ENCODE measurements at regions not wholly inside any gene's neighbourhood (a gene's known extent, or its start where the extent isn't known, plus 50 kb on each side); places are given as distances from the start of the nearest gene placed in this dataset.

DNA sequence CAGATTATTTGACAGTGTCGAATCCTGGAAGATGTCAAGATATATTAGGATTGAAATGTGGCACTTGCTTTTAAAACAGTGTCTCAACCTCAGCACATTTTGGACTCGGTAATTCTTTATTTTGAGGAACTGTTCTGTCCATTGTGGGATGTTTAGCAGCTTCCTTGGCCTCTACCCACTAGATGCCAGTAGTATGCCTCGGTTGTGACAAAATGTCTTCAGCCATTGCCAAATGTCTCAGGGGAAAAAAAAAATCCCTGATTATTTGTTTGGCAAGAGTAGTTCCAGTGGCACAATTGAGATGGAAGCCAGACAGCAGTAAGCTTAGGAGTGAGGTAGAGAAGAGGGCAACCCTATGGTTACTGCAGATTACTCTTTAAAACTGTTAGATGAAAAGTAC lies 694.5 kb upstream of the RIOK2 start:
- H3K27ac ChIP-seq (ENCODE audit: low read length in 2 of 2): no peak overlapping the region
- H3K4me2 ChIP-seq (replicated peaks; ENCODE audit: low read depth, low read length, poor library complexity, severe bottlenecking): no peak overlapping the region
- no peak overlapping the region for H3K4me3 ChIP-seq (ENCODE audit: control extremely low read depth in 1 of 5, extremely low read depth in 1 of 5, insufficient read depth in 1 of 5, low read depth in 2 of 5, low read length in 4 of 5)
- no peak overlapping the region for H2AFZ ChIP-seq (ENCODE audit: insufficient read depth, low read depth, low read length, poor library complexity, severe bottlenecking)
- H3K9ac ChIP-seq (ENCODE audit: low read length): no peak overlapping the region
- no peak overlapping the region for H3K4me3 Mint-ChIP-seq
- CTCF ChIA-PET: no interaction called here
- H3K27ac Mint-ChIP-seq: no peak overlapping the region
- H3K9me3 ChIP-seq (ENCODE audit: control extremely low read depth in 1 of 3, control insufficient read depth in 2 of 3, insufficient read depth in 1 of 3, low read length in 2 of 3): no peaks in the 10 kb centered on the region
- H3K79me2 ChIP-seq (ENCODE audit: control insufficient read depth, insufficient read depth, low read length): no peaks in the 10 kb centered on the region
- 87% methylated on average over 3 of the region's 3 CpGs for WGBS (ENCODE audit: insufficient coverage)
- DNase-seq: no peak
- no peak for ATAC-seq (ENCODE audit: low read depth)
- no peaks in the 10 kb centered on the region for H3K4me1 ChIP-seq (ENCODE audit: control insufficient read depth in 2 of 2, insufficient read depth in 2 of 2, low read length in 2 of 2)
- no peaks in the 10 kb centered on the region for H3K27me3 Mint-ChIP-seq
- no peaks in the 10 kb centered on the region for H3K27me3 ChIP-seq (replicated peaks in 1 of 4; ENCODE audit: control extremely low read depth in 1 of 4, control insufficient read depth in 3 of 4, insufficient read depth in 4 of 4, low read length in 3 of 4)
- intact Hi-C loops (cut with micrococcal nuclease): no loop called here
- POLR2A ChIA-PET: no interaction called here
- H3K4me1 Mint-ChIP-seq: no peaks in the 10 kb centered on the region
- no peaks in the 10 kb centered on the region for H4K20me1 ChIP-seq (ENCODE audit: control insufficient read depth, insufficient read depth, low read length, poor library complexity, severe bottlenecking)
- H3K9me3 Mint-ChIP-seq (ENCODE audit: insufficient read depth): no peaks in the 10 kb centered on the region
- no peaks in the 10 kb centered on the region for H3K36me3 ChIP-seq (replicated peaks in 1 of 2; ENCODE audit: control extremely low read depth in 1 of 2, control insufficient read depth in 1 of 2, extremely low read depth in 1 of 2, insufficient read depth in 2 of 2, low read length in 1 of 2)
- no peak for TF ChIP-seq EZH2 (IDR thresholded peaks at IDR 0.05; ENCODE audit: borderline replicate concordance, insufficient read depth, low read depth, low read length, poor library complexity, severe bottlenecking)
- TF ChIP-seq, protein P1, sequence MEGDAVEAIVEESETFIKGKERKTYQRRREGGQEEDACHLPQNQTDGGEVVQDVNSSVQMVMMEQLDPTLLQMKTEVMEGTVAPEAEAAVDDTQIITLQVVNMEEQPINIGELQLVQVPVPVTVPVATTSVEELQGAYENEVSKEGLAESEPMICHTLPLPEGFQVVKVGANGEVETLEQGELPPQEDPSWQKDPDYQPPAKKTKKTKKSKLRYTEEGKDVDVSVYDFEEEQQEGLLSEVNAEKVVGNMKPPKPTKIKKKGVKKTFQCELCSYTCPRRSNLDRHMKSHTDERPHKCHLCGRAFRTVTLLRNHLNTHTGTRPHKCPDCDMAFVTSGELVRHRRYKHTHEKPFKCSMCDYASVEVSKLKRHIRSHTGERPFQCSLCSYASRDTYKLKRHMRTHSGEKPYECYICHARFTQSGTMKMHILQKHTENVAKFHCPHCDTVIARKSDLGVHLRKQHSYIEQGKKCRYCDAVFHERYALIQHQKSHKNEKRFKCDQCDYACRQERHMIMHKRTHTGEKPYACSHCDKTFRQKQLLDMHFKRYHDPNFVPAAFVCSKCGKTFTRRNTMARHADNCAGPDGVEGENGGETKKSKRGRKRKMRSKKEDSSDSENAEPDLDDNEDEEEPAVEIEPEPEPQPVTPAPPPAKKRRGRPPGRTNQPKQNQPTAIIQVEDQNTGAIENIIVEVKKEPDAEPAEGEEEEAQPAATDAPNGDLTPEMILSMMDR (IDR thresholded peaks at IDR 0.05): no peak

DNA sequence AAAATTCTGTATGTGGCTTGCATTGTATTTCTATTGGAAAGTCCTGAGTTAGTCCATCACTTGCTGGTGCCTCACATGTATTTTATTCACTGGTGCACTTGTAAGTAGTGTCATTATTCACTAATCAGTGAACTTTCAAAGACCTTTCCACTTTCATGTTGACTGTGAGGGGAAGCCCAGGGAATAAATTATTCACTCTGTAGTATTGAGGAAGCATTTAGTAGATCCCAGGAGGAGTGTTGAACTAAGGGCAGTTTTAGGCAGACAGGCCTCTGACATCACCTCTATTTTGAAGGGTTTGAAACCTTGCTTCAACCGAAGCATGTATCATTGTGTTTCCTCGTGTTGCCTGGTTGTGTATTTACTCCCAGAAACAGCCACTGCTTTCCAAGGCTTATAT lies 705.4 kb upstream of the RIOK2 start:
- no peak for TF ChIP-seq EZH2 (IDR thresholded peaks at IDR 0.05; ENCODE audit: borderline replicate concordance, insufficient read depth, low read depth, low read length, poor library complexity, severe bottlenecking)
- TF ChIP-seq, protein P1 (IDR thresholded peaks at IDR 0.05): no peak
- Histone ChIP-seq H3K4me2 (replicated peaks; ENCODE audit: low read depth, low read length, poor library complexity, severe bottlenecking) (no peak overlapping the region), H3K27me3 (replicated peaks in 1 of 4; ENCODE audit: control extremely low read depth in 1 of 4, control insufficient read depth in 3 of 4, insufficient read depth in 4 of 4, low read length in 3 of 4) (no peaks in the 10 kb centered on the region), H3K4me3 (ENCODE audit: control extremely low read depth in 1 of 5, extremely low read depth in 1 of 5, insufficient read depth in 1 of 5, low read depth in 2 of 5, low read length in 4 of 5) (no peak overlapping the region), H2AFZ (ENCODE audit: insufficient read depth, low read depth, low read length, poor library complexity, severe bottlenecking) (no peak overlapping the region), H3K9ac (ENCODE audit: low read length) (no peak overlapping the region), H3K4me1 (ENCODE audit: control insufficient read depth in 2 of 2, insufficient read depth in 2 of 2, low read length in 2 of 2) (no peaks in the 10 kb centered on the region), H3K27ac (ENCODE audit: low read length in 2 of 2) (no peak overlapping the region), H3K79me2 (ENCODE audit: control insufficient read depth, insufficient read depth, low read length) (no peaks in the 10 kb centered on the region), H3K36me3 (replicated peaks in 1 of 2; ENCODE audit: control extremely low read depth in 1 of 2, control insufficient read depth in 1 of 2, extremely low read depth in 1 of 2, insufficient read depth in 2 of 2, low read length in 1 of 2) (no peaks in the 10 kb centered on the region), H4K20me1 (ENCODE audit: control insufficient read depth, insufficient read depth, low read length, poor library complexity, severe bottlenecking) (no peaks in the 10 kb centered on the region), H3K9me3 (ENCODE audit: control extremely low read depth in 1 of 3, control insufficient read depth in 2 of 3, insufficient read depth in 1 of 3, low read length in 2 of 3) (peaks cover 0 to 4% (median 0%) of the 10 kb centered on the region in 3 donors)
- ATAC-seq (ENCODE audit: low read depth) (no peak), DNase-seq (no peak)
- intact Hi-C loops (cut with micrococcal nuclease): no loop called here
- no peaks in the 10 kb centered on the region for H3K4me1 Mint-ChIP-seq
- no peaks in the 10 kb centered on the region for H3K27me3 Mint-ChIP-seq
- no peak overlapping the region for H3K4me3 Mint-ChIP-seq
- POLR2A ChIA-PET: no interaction called here
- CTCF ChIA-PET: no interaction called here
- H3K27ac Mint-ChIP-seq: no peak overlapping the region
- H3K9me3 Mint-ChIP-seq (ENCODE audit: insufficient read depth): no peaks in the 10 kb centered on the region
- WGBS (ENCODE audit: insufficient coverage): no CpG with 5 or more reads among the region's 2 CpGs
